NT2/D1 (cell line): ENCODE measurements at regions not wholly inside any gene's neighbourhood (a gene's known extent, or its start where the extent isn't known, plus 50 kb on each side); places are given as distances from the start of the nearest gene placed in this dataset.

Experiments used
- YY1 ChIP-seq: IDR thresholded peaks from 2 replicates; pipeline ENCODE4 v1.6.1; 2011; ENCODE audit not compliant: insufficient read length, insufficient read depth
- ZNF274 ChIP-seq: IDR thresholded peaks from 2 replicates; pipeline ENCODE4 v1.6.1; 2011; ENCODE audit warnings: mild to moderate bottlenecking, low read depth, low read length

- no peak for TF ChIP-seq YY1
- TF ChIP-seq ZNF274, result no peak
Observed at GRCh38 chr22:26905076-26905475, 247.7 kb downstream of the MIAT start.
